Osteoblast (primary cell): ENCODE measurements at regions not wholly inside any gene's neighbourhood (a gene's known extent, or its start where the extent isn't known, plus 50 kb on each side); places are given as distances from the start of the nearest gene placed in this dataset.
A peak's percentile ranks its signal among the peaks of the same experiment; 100 is the strongest.

Experiments
- DNase-seq: peaks from one replicate; pipeline ENCODE4 v3.0.0; 2011; ENCODE audit warnings: low spot score, mixed read lengths; ENCODE audit not compliant: insufficient read length; ENCODE audit errors: missing footprints
- H2AFZ ChIP-seq: 2 replicates; pipeline ENCODE4 v1.6.0; 2011; ENCODE audit warnings: mild to moderate bottlenecking, low read length
- H3K27ac ChIP-seq: 2 replicates; pipeline ENCODE4 v1.5.1; 2011; ENCODE audit warnings: mild to moderate bottlenecking, low read depth, low read length, moderate library complexity
- H3K27me3 ChIP-seq: 2 replicates; pipeline ENCODE4 v1.6.0; 2012; ENCODE audit warnings: mild to moderate bottlenecking, control low read depth, inconsistent platforms, low read length, moderate library complexity; ENCODE audit not compliant: insufficient read depth
- H3K36me3 ChIP-seq: 2 replicates; pipeline ENCODE4 v1.5.1; 2011; ENCODE audit warnings: mild to moderate bottlenecking, low read length, control low read depth, moderate library complexity; ENCODE audit not compliant: insufficient read depth
- H3K4me1 ChIP-seq: 2 replicates; pipeline ENCODE4 v1.5.1; 2011; ENCODE audit warnings: mild to moderate bottlenecking, low read length, control low read depth, moderate library complexity; ENCODE audit not compliant: insufficient read depth
- H3K4me2 ChIP-seq: 2 replicates; pipeline ENCODE4 v1.6.0; 2011; ENCODE audit warnings: mild to moderate bottlenecking, low read length; ENCODE audit not compliant: insufficient read depth
- H3K4me3 ChIP-seq: fragments of 200-600 bp; sonication (generic); 3 replicates; pipeline ENCODE4 v1.5.1; 2012; ENCODE audit warnings: mild to moderate bottlenecking, low read length, inconsistent platforms; ENCODE audit not compliant: insufficient read depth
- H3K79me2 ChIP-seq: 2 replicates; pipeline ENCODE4 v1.6.0; 2012; ENCODE audit warnings: mild to moderate bottlenecking, low read length, control low read depth, inconsistent platforms; ENCODE audit not compliant: insufficient read depth
- H3K9me3 ChIP-seq: 2 replicates; pipeline ENCODE4 v1.5.1; 2011; ENCODE audit warnings: low read depth, low read length, control low read depth
- H4K20me1 ChIP-seq: 2 replicates; pipeline ENCODE4 v1.6.0; 2012; ENCODE audit warnings: mild to moderate bottlenecking, low read length, control low read depth; ENCODE audit not compliant: insufficient read depth
- TF ChIP-seq, protein P1 (sequence below): IDR thresholded peaks from 2 replicates; pipeline ENCODE4 v1.5.1; 2011; ENCODE audit warnings: mild to moderate bottlenecking, low read depth, low read length, moderate library complexity; ENCODE audit errors: extremely low read depth

DNA sequence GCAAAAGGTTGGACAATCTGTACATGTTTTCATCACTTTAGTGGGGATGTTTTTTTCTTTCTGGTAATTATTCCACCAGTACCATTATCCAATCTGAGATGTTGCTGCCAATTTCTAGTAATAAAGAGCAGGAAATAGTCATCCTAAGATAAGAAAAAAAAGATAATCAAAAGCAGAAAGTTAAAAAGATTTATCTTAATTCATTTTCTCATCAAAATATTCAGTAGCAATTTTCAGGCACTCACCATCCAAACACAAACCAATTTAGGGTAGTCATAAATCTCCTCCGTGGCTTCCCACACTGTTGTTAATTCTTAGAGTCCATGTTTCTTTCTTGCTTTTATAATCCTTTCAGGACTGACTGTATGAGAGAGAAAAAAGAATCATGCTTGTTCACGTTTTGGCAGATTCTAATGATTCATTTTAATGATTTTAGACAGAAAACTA is 263.7 kb upstream of the UGT8 start:
- no peak overlapping the region for H3K4me3 ChIP-seq
- DNase-seq: no peak
- no peaks in the 10 kb centered on the region for H3K4me1 ChIP-seq
- TF ChIP-seq, protein P1, sequence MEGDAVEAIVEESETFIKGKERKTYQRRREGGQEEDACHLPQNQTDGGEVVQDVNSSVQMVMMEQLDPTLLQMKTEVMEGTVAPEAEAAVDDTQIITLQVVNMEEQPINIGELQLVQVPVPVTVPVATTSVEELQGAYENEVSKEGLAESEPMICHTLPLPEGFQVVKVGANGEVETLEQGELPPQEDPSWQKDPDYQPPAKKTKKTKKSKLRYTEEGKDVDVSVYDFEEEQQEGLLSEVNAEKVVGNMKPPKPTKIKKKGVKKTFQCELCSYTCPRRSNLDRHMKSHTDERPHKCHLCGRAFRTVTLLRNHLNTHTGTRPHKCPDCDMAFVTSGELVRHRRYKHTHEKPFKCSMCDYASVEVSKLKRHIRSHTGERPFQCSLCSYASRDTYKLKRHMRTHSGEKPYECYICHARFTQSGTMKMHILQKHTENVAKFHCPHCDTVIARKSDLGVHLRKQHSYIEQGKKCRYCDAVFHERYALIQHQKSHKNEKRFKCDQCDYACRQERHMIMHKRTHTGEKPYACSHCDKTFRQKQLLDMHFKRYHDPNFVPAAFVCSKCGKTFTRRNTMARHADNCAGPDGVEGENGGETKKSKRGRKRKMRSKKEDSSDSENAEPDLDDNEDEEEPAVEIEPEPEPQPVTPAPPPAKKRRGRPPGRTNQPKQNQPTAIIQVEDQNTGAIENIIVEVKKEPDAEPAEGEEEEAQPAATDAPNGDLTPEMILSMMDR: no peak
- H2AFZ ChIP-seq: peak overlapping the region; percentile 30
- no peaks in the 10 kb centered on the region for H3K9me3 ChIP-seq
- no peak overlapping the region for H3K27ac ChIP-seq
- H3K36me3 ChIP-seq: no peaks in the 10 kb centered on the region
- no peaks in the 10 kb centered on the region for H3K27me3 ChIP-seq
- no peak overlapping the region for H3K4me2 ChIP-seq
- H4K20me1 ChIP-seq: no peaks in the 10 kb centered on the region
- H3K79me2 ChIP-seq: no peaks in the 10 kb centered on the region

DNA sequence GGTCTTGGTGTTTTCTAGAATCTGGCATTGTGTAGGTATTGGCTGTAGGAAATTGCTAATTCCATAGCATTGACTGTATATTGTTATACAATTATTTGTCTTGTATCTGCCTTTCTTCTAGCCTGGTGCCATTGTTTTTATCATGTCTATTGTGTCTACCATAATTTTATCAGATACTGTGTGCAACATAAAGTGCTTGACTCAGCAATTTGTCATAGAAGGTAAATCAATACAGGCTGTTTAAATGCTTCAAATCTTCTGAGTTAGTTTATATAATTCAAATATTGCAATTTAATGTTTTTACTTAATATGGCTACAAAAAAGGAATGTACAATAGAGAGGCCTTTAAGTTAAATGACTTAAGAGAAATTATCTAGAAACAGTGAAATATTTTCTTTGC is 263.3 kb upstream of the UGT8 start:
- Histone ChIP-seq H3K4me2 (no peak overlapping the region), H3K4me3 (no peak overlapping the region), H3K27ac (no peak overlapping the region), H2AFZ (peak overlapping the region; percentile 30), H3K79me2 (no peaks in the 10 kb centered on the region), H4K20me1 (no peaks in the 10 kb centered on the region), H3K4me1 (no peaks in the 10 kb centered on the region), H3K27me3 (no peaks in the 10 kb centered on the region), H3K9me3 (no peaks in the 10 kb centered on the region), H3K36me3 (no peaks in the 10 kb centered on the region)
- TF ChIP-seq, protein P1: no peak
- DNase-seq: peak; percentile 3

DNA sequence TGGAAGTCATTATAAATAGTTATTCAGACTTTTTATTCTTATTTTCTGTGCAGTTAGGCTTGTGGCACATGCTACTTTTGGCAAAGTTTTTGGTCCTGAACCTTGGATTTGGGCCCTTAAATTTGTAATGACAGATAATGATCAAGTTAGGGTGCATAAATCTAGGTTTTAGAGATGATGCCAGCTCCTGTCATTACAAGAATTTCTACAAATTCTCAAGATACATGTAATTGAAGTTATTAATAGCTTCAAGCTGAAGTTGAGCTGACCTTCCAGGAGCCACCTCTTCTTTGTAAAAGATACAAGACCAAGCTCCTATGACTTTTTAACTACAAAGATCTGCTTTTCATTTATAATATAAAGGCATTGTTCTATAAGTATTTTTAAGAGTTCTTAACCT is 255.6 kb upstream of the UGT8 start:
- H3K4me1 ChIP-seq: no peaks in the 10 kb centered on the region
- no peak overlapping the region for H2AFZ ChIP-seq
- H3K9me3 ChIP-seq: no peaks in the 10 kb centered on the region
- no peaks in the 10 kb centered on the region for H4K20me1 ChIP-seq
- no peak overlapping the region for H3K27ac ChIP-seq
- H3K36me3 ChIP-seq: no peaks in the 10 kb centered on the region
- DNase-seq: no peak
- no peak overlapping the region for H3K4me2 ChIP-seq
- H3K27me3 ChIP-seq: no peaks in the 10 kb centered on the region
- TF ChIP-seq, protein P1: no peak
- H3K4me3 ChIP-seq: no peak overlapping the region
- H3K79me2 ChIP-seq: no peaks in the 10 kb centered on the region

DNA sequence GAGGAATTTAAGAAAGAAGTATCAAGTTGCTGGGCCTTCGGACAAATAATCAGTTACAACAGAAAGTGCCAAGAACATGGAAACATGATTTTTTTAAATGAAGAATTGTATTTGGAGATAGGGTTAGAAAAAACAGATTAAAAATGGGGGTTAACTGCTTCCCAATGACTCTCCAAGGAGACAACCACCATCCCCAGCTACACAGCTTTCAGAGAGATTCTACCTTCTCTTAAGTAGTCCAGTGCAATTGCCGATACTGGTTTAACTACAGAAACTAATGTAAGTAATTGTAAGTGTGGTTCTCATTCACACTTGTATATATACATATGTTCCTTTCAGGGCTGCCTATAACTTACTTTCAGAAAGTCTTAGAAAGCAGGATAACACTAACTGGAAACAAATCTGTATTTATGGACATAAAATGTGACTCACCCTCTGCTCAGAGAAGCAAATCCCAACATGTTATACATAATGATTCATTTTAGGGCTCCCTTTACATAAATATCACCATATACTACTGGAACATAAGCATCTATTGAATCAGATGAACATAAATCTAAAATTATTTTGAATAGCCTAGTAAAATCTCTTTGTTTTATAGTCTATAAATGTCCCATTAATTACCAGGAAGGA is 248.9 kb upstream of the UGT8 start:
- H3K27ac ChIP-seq: peak overlapping the region; percentile 60
- no peak overlapping the region for H3K4me3 ChIP-seq
- H2AFZ ChIP-seq: peak overlapping the region; percentile 88
- H3K4me2 ChIP-seq: peak overlapping the region; percentile 71
- H3K79me2 ChIP-seq: no peaks in the 10 kb centered on the region
- H3K4me1 ChIP-seq: peaks cover 7% of the 10 kb centered on the region
- DNase-seq: no peak
- no peaks in the 10 kb centered on the region for H3K27me3 ChIP-seq
- H3K9me3 ChIP-seq: no peaks in the 10 kb centered on the region
- TF ChIP-seq, protein P1: no peak
- no peaks in the 10 kb centered on the region for H3K36me3 ChIP-seq
- no peaks in the 10 kb centered on the region for H4K20me1 ChIP-seq
